Right lobe of liver (tissue), 4 donors: ENCODE measurements at regions not wholly inside any gene's neighbourhood (a gene's known extent, or its start where the extent isn't known, plus 50 kb on each side); places are given as distances from the start of the nearest gene placed in this dataset.

ENCODE experiments used
- POLR2A ChIP-seq: fragments of 450-650 bp; IDR thresholded peaks from one replicate; pipeline ENCODE4 v1.6.1; 2017; ENCODE audit warnings: antibody characterized with exemption, mild to moderate bottlenecking
- TF ChIP-seq, protein P1 (sequence below), 4 donors: fragments of 200-600 bp in 3 of 4; fragments of 450-650 bp in 1 of 4; IDR thresholded peaks; one replicate each; pipeline versions ENCODE4 v1.5.1 to v1.8.0; 2016 to 2022; ENCODE audit warnings: antibody characterized with exemption in 4 of 4, mild to moderate bottlenecking in 2 of 4
- donor health status: DM: no; HTN: no; CAD: no.
- donor health status: DM: no; HTN: no; CAD: no.
- donor health status: DM: no; HTN: yes; CAD: no.

DNA sequence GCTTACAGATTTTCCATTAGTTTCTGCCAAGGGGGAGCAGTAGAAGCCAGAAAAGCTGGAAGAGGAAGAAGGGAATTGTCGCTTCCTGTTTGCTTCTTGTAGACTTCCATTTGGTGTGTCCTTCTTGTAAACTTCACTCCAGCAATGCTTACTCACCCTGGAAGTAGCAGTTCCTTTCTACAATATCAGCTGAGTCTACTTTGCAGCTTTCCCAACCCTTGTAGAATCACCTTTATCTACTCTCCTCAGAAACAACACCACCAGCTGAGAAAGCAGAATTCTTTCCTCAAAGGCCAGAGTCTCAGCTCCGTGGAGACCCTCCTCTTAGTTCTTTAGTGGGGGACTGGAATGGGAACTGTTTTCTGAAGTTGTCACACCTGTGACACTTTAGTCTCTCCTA is 1136.7 kb upstream of the TMPRSS15 start:
- TF ChIP-seq, protein P1, sequence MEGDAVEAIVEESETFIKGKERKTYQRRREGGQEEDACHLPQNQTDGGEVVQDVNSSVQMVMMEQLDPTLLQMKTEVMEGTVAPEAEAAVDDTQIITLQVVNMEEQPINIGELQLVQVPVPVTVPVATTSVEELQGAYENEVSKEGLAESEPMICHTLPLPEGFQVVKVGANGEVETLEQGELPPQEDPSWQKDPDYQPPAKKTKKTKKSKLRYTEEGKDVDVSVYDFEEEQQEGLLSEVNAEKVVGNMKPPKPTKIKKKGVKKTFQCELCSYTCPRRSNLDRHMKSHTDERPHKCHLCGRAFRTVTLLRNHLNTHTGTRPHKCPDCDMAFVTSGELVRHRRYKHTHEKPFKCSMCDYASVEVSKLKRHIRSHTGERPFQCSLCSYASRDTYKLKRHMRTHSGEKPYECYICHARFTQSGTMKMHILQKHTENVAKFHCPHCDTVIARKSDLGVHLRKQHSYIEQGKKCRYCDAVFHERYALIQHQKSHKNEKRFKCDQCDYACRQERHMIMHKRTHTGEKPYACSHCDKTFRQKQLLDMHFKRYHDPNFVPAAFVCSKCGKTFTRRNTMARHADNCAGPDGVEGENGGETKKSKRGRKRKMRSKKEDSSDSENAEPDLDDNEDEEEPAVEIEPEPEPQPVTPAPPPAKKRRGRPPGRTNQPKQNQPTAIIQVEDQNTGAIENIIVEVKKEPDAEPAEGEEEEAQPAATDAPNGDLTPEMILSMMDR (IDR thresholded peaks at IDR 0.05) = no peak
- TF ChIP-seq POLR2A = no peak
